Activated CD8-positive, alpha-beta T cell treated with anti-CD3 and anti-CD28 coated beads for 36 hours (primary cell): ENCODE measurements at regions not wholly inside any gene's neighbourhood (a gene's known extent, or its start where the extent isn't known, plus 50 kb on each side); places are given as distances from the start of the nearest gene placed in this dataset.

Experiments
- ATAC-seq: fragments of 200-7000 bp; cut with Tn5 transposase; one replicate; pipeline ENCODE4 v1.10.0; 2021; ENCODE audit warnings: mild to moderate bottlenecking, moderate library complexity
- CTCF ChIA-PET: fragments of 350-600 bp; sonication (Branson Sonifier 250); formaldehyde crosslinking; loops from one replicate; lab custom pipeline; 2021; ENCODE audit warnings: antibody characterized with exemption; lab: Charles Lee
- POLR2A ChIA-PET: fragments of 350-600 bp; sonication (Branson Sonifier 250); formaldehyde crosslinking; loops from one replicate; lab custom pipeline; 2021; ENCODE audit warnings: antibody characterized with exemption; lab: Charles Lee
- DNase-seq: peaks from one replicate; pipeline ENCODE4 v3.0.0-alpha.2; 2020
- H3K27ac Mint-ChIP-seq: one replicate; pipeline ENCODE4 v1.8.0; 2021; ENCODE audit warnings: mild to moderate bottlenecking, mixed read lengths
- H3K27me3 Mint-ChIP-seq: one replicate; pipeline ENCODE4 v1.8.0; 2021; ENCODE audit warnings: mixed read lengths
- H3K36me3 Mint-ChIP-seq: one replicate; pipeline ENCODE4 v1.8.0; 2021; ENCODE audit warnings: low read depth, mixed read lengths
- H3K4me1 Mint-ChIP-seq: one replicate; pipeline ENCODE4 v1.8.0; 2021; ENCODE audit warnings: low read depth, mixed read lengths
- H3K4me3 Mint-ChIP-seq: one replicate; pipeline ENCODE4 v1.8.0; 2021; ENCODE audit warnings: mild to moderate bottlenecking, moderate library complexity, mixed read lengths
- H3K9me3 Mint-ChIP-seq: one replicate; pipeline ENCODE4 v1.8.0; 2021; ENCODE audit warnings: mixed read lengths
- intact Hi-C: fragments of 100-400 bp; cut with micrococcal nuclease; formaldehyde crosslinking; loops from one replicate; pipeline ENCODE4 v1.10.0; 2022
- TF ChIP-seq, protein P1 (sequence below): fragments of 200-600 bp; IDR thresholded peaks from one replicate; pipeline ENCODE4 v1.8.0; 2022; ENCODE audit warnings: antibody characterized with exemption, mild to moderate bottlenecking

- no peaks in the 10 kb centered on the region for H3K4me1 Mint-ChIP-seq
- TF ChIP-seq, protein P1, sequence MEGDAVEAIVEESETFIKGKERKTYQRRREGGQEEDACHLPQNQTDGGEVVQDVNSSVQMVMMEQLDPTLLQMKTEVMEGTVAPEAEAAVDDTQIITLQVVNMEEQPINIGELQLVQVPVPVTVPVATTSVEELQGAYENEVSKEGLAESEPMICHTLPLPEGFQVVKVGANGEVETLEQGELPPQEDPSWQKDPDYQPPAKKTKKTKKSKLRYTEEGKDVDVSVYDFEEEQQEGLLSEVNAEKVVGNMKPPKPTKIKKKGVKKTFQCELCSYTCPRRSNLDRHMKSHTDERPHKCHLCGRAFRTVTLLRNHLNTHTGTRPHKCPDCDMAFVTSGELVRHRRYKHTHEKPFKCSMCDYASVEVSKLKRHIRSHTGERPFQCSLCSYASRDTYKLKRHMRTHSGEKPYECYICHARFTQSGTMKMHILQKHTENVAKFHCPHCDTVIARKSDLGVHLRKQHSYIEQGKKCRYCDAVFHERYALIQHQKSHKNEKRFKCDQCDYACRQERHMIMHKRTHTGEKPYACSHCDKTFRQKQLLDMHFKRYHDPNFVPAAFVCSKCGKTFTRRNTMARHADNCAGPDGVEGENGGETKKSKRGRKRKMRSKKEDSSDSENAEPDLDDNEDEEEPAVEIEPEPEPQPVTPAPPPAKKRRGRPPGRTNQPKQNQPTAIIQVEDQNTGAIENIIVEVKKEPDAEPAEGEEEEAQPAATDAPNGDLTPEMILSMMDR: no peak
- H3K9me3 Mint-ChIP-seq: peaks cover 22% of the 10 kb centered on the region
- ChIA-PET CTCF (interaction anchor here (1.1 kb wide), 1 partner anchor 9 kb away, joined by 3 read pairs; no protein-coding TSS in a partner anchor), POLR2A (interaction anchor here (1.1 kb wide), 1 partner anchor 19 kb away, joined by 3 read pairs; no protein-coding TSS in a partner anchor)
- H3K27me3 Mint-ChIP-seq: no peaks in the 10 kb centered on the region
- H3K4me3 Mint-ChIP-seq: no peak overlapping the region
- H3K36me3 Mint-ChIP-seq: no peaks in the 10 kb centered on the region
- intact Hi-C loops: no loop called here
- ATAC-seq (no peak), DNase-seq (no peak)
- H3K27ac Mint-ChIP-seq: no peak overlapping the region
These were observed 1960.1 kb upstream of the ADGRL3 start for GRCh38 chr4:59240011-59240410.

DNA sequence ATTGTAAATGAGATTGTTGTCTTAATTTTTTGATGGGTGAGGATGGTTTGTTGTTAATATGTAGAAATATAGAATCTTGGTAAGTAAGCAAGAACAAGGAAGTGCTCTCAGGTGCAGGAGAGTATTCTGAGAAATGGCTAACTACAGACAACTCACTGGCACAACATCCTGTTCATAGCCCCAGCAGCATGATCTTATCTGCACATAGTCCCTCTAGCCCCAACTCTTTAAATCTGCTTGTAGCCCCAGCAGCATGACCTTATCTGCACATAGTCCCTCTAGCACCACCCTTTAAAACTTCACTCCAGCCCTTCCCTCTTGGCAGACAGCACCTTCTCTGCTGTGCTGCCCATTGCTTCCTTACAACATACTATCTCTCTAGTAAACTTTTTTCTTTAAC lies 1957.1 kb upstream of the ADGRL3 start:
- no peak overlapping the region for H3K27ac Mint-ChIP-seq
- DNase-seq (no peak), ATAC-seq (no peak)
- no peaks in the 10 kb centered on the region for H3K36me3 Mint-ChIP-seq
- H3K4me3 Mint-ChIP-seq: no peak overlapping the region
- CTCF ChIA-PET: no interaction called here
- H3K27me3 Mint-ChIP-seq: no peaks in the 10 kb centered on the region
- intact Hi-C loops: no loop called here
- peaks cover 17% of the 10 kb centered on the region for H3K9me3 Mint-ChIP-seq
- H3K4me1 Mint-ChIP-seq: no peaks in the 10 kb centered on the region
- TF ChIP-seq, protein P1: no peak
- POLR2A ChIA-PET: no interaction called here

- Mint-ChIP-seq H3K4me3 (no peak overlapping the region), H3K4me1 (no peaks in the 10 kb centered on the region), H3K27me3 (no peaks in the 10 kb centered on the region), H3K36me3 (no peaks in the 10 kb centered on the region), H3K9me3 (peaks cover 20% of the 10 kb centered on the region), H3K27ac (no peak overlapping the region)
- no peak for ATAC-seq
- CTCF ChIA-PET: no interaction called here
- TF ChIP-seq, protein P1: no peak
- no peak for DNase-seq
- POLR2A ChIA-PET: no interaction called here
- intact Hi-C loops: no loop called here
These were observed 1953.1 kb upstream of the ADGRL3 start for GRCh38 chr4:59247032-59247431.

GRCh38 chr4:59248313-59248712 lies 1951.8 kb upstream of the ADGRL3 start:
- Mint-ChIP-seq H3K36me3 (no peaks in the 10 kb centered on the region), H3K27me3 (no peaks in the 10 kb centered on the region), H3K4me3 (no peak overlapping the region), H3K4me1 (no peaks in the 10 kb centered on the region), H3K27ac (no peak overlapping the region), H3K9me3 (peaks cover 15% of the 10 kb centered on the region)
- ChIA-PET CTCF (interaction anchor here (0.8 kb wide), 1 partner anchor 8 kb away, joined by 3 read pairs; no protein-coding TSS in a partner anchor), POLR2A (no interaction called here)
- TF ChIP-seq, protein P1: no peak
- ATAC-seq: no peak
- no peak for DNase-seq
- intact Hi-C loops: no loop called here

DNA sequence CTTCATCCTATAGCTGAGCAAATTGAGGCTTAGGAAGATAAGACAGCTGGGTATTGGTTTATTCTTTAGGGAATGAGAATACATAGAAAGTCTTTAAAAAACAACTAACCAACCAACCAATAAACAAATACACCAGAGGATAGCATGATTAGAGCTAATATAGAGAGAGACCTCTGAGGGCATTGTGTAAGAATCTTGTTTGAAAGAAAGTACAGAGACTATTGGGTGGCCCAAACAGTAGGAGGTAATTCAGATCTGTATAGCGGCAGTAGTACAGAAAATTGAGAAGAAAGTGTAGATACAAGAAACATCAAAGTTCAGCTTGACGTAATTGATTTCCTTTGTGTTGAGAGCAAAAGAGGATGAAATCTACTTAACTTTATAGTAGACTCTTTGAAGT lies 1951.0 kb upstream of the ADGRL3 start:
- H3K9me3 Mint-ChIP-seq: peaks cover 13% of the 10 kb centered on the region
- H3K4me3 Mint-ChIP-seq: no peak overlapping the region
- no peaks in the 10 kb centered on the region for H3K36me3 Mint-ChIP-seq
- intact Hi-C loops: no loop called here
- ATAC-seq (no peak), DNase-seq (no peak)
- CTCF ChIA-PET: interaction anchor here (0.8 kb wide), 1 partner anchor 9 kb away, joined by 3 read pairs; no protein-coding TSS in a partner anchor
- H3K4me1 Mint-ChIP-seq: no peaks in the 10 kb centered on the region
- no peak overlapping the region for H3K27ac Mint-ChIP-seq
- H3K27me3 Mint-ChIP-seq: no peaks in the 10 kb centered on the region
- TF ChIP-seq, protein P1: no peak
- POLR2A ChIA-PET: no interaction called here
